HG03025 (cell line): ENCODE measurements at regions not wholly inside any gene's neighbourhood (a gene's known extent, or its start where the extent isn't known, plus 50 kb on each side); places are given as distances from the start of the nearest gene placed in this dataset.

Experiments
- ATAC-seq: cut with Tn5 transposase; IDR thresholded peaks from one replicate; pipeline ENCODE4 v1.9.1; 2021; ENCODE audit warnings: mild to moderate bottlenecking, moderate library complexity; ENCODE audit not compliant: unreplicated experiment, low FRiP score

GRCh38 chr13:104181526-104182231 is 1115.5 kb upstream of the SLC10A2 start:
- no peak for ATAC-seq

- ATAC-seq, result no peak
These were observed 1104.9 kb upstream of the SLC10A2 start for GRCh38 chr13:104170980-104171555.

GRCh38 chr13:104163866-104164630 is 1097.8 kb upstream of the SLC10A2 start:
- ATAC-seq, result no peak

- ATAC-seq, result no peak
These were observed 1094.3 kb upstream of the SLC10A2 start for GRCh38 chr13:104160536-104160935.

- no peak for ATAC-seq
These were observed 1077.7 kb upstream of the SLC10A2 start for GRCh38 chr13:104143760-104144416.

GRCh38 chr13:104140552-104140951 is 1074.3 kb upstream of the SLC10A2 start:
- ATAC-seq, result no peak

- ATAC-seq, result no peak
These were observed 1071.2 kb upstream of the SLC10A2 start for GRCh38 chr13:104137416-104137815.

- ATAC-seq, result no peak
These were observed 1066.6 kb upstream of the SLC10A2 start for GRCh38 chr13:104132849-104133248.

GRCh38 chr13:104114101-104114500 is 1047.9 kb upstream of the SLC10A2 start:
- no peak for ATAC-seq

GRCh38 chr13:104111031-104111430 is 1044.8 kb upstream of the SLC10A2 start:
- ATAC-seq, result no peak

- ATAC-seq, result no peak
These were observed 1040.6 kb upstream of the SLC10A2 start for GRCh38 chr13:104106705-104107393.

GRCh38 chr13:104105418-104106355 is 1039.5 kb upstream of the SLC10A2 start:
- ATAC-seq, result no peak

GRCh38 chr13:104099750-104100149 is 1033.5 kb upstream of the SLC10A2 start:
- no peak for ATAC-seq

GRCh38 chr13:104098421-104098820 is 1032.2 kb upstream of the SLC10A2 start:
- ATAC-seq, result no peak

GRCh38 chr13:104086759-104087158 is 1020.5 kb upstream of the SLC10A2 start:
- no peak for ATAC-seq

GRCh38 chr13:104086210-104086609 is 1020.0 kb upstream of the SLC10A2 start:
- no peak for ATAC-seq

GRCh38 chr13:104085611-104086010 is 1019.4 kb upstream of the SLC10A2 start:
- ATAC-seq, result no peak

- no peak for ATAC-seq
These were observed 1008.1 kb upstream of the SLC10A2 start for GRCh38 chr13:104074326-104074725.

- no peak for ATAC-seq
These were observed 1005.6 kb upstream of the SLC10A2 start for GRCh38 chr13:104071806-104072205.
